H9 (cell line): ENCODE measurements at regions not wholly inside any gene's neighbourhood (a gene's known extent, or its start where the extent isn't known, plus 50 kb on each side); places are given as distances from the start of the nearest gene placed in this dataset.

Source experiments
- DNase-seq: peaks from one replicate; pipeline ENCODE4 v3.0.0-alpha.2; 2017
- H2AFZ ChIP-seq: one replicate; pipeline ENCODE4 v1.6.1; 2013; ENCODE audit warnings: mild to moderate bottlenecking, low read length, control low read depth, moderate library complexity
- H2AK5ac ChIP-seq: 2 replicates; pipeline ENCODE4 v1.6.1; 2013; ENCODE audit warnings: low read length, control low read depth, mixed read lengths; ENCODE audit not compliant: insufficient read length
- H2BK120ac ChIP-seq: one replicate; pipeline ENCODE4 v1.6.1; 2013; ENCODE audit warnings: low read depth, mild to moderate bottlenecking, low read length, control low read depth, inconsistent platforms; ENCODE audit not compliant: poor library complexity, severe bottlenecking
- H2BK12ac ChIP-seq: 2 replicates; pipeline ENCODE4 v1.6.1; 2013; ENCODE audit warnings: low read length, control low read depth, mixed read lengths, low read depth; ENCODE audit not compliant: insufficient read length
- H2BK15ac ChIP-seq: 2 replicates; pipeline ENCODE4 v1.6.1; 2013; ENCODE audit warnings: low read depth, low read length, control low read depth
- H2BK20ac ChIP-seq: one replicate; pipeline ENCODE4 v1.6.1; 2013; ENCODE audit warnings: low read depth, mild to moderate bottlenecking, low read length, control low read depth, inconsistent platforms; ENCODE audit not compliant: poor library complexity, severe bottlenecking
- H2BK5ac ChIP-seq: 2 replicates; pipeline ENCODE4 v1.6.1; 2013; ENCODE audit warnings: low read length, control low read depth, mixed read lengths; ENCODE audit not compliant: insufficient read length
- H3K14ac ChIP-seq: 2 replicates; pipeline ENCODE4 v1.6.1; 2013; ENCODE audit warnings: low read length, control low read depth; ENCODE audit not compliant: insufficient read depth
- H3K18ac ChIP-seq: 2 replicates; pipeline ENCODE4 v1.6.1; 2013; ENCODE audit warnings: low read depth, mild to moderate bottlenecking, mixed read lengths, low read length, control low read depth; ENCODE audit not compliant: insufficient read length
- H3K23ac ChIP-seq: 2 replicates; pipeline ENCODE4 v1.6.1; 2013; ENCODE audit warnings: low read length, control low read depth, mixed read lengths, low read depth; ENCODE audit not compliant: insufficient read length
- H3K23me2 ChIP-seq: 2 replicates; pipeline ENCODE4 v1.6.1; 2013; ENCODE audit warnings: low read depth, mild to moderate bottlenecking, mixed read lengths, low read length, control low read depth; ENCODE audit not compliant: insufficient read length, poor library complexity, severe bottlenecking
- H3K27ac ChIP-seq: 2 replicates; pipeline ENCODE4 v1.5.1; 2013; ENCODE audit warnings: low read length, control low read depth, mixed read lengths, low read depth; ENCODE audit not compliant: insufficient read length
- H3K27me3 ChIP-seq: 2 replicates; pipeline ENCODE4 v1.6.1; 2013; ENCODE audit warnings: low read length, control low read depth, inconsistent platforms; ENCODE audit not compliant: insufficient read depth
- H3K4ac ChIP-seq: 2 replicates; pipeline ENCODE4 v1.6.1; 2013; ENCODE audit warnings: low read depth, mild to moderate bottlenecking, control low read depth, inconsistent platforms, low read length, moderate library complexity
- H3K4me1 ChIP-seq: 2 replicates; pipeline ENCODE4 v1.6.1; 2013; ENCODE audit warnings: low read length, control low read depth, inconsistent platforms; ENCODE audit not compliant: insufficient read depth
- H3K4me2 ChIP-seq: 2 replicates; pipeline ENCODE4 v1.6.1; 2013; ENCODE audit warnings: low read length, control low read depth, mixed read lengths; ENCODE audit not compliant: insufficient read length, insufficient read depth
- H3K56ac ChIP-seq: 2 replicates; pipeline ENCODE4 v1.6.1; 2013; ENCODE audit warnings: low read depth, mild to moderate bottlenecking, mixed read lengths, low read length, control low read depth; ENCODE audit not compliant: insufficient read length
- H3K79me1 ChIP-seq: 2 replicates; pipeline ENCODE4 v1.6.1; 2013; ENCODE audit warnings: low read depth, mild to moderate bottlenecking, moderate library complexity, low read length, control low read depth, inconsistent platforms; ENCODE audit not compliant: insufficient read depth, poor library complexity, severe bottlenecking
- H3K79me2 ChIP-seq: 2 replicates; pipeline ENCODE4 v1.6.1; 2013; ENCODE audit warnings: low read length, control low read depth, inconsistent platforms; ENCODE audit not compliant: insufficient read depth
- H3K9ac ChIP-seq: 2 replicates; pipeline ENCODE4 v1.6.1; 2013; ENCODE audit warnings: low read length, control low read depth, mixed read lengths; ENCODE audit not compliant: insufficient read length; ENCODE audit errors: extremely low read depth
- H3K9me3 ChIP-seq: one replicate; pipeline ENCODE4 v1.6.1; 2013; ENCODE audit warnings: low read depth, low read length, inconsistent platforms; ENCODE audit not compliant: control insufficient read depth
- H3T11ph ChIP-seq: one replicate; pipeline ENCODE4 v1.6.1; 2013; ENCODE audit warnings: mild to moderate bottlenecking, low read length, control low read depth, inconsistent platforms
- H4K20me1 ChIP-seq: one replicate; pipeline ENCODE4 v1.6.1; 2013; ENCODE audit not compliant: control insufficient read depth, insufficient read length, insufficient read depth
- H4K5ac ChIP-seq: 2 replicates; pipeline ENCODE4 v1.6.1; 2013; ENCODE audit warnings: low read depth, mild to moderate bottlenecking, mixed read lengths, low read length, control low read depth; ENCODE audit not compliant: insufficient read length
- H4K8ac ChIP-seq: replicated peaks from 2 replicates; pipeline ENCODE4 v1.6.1; 2013; ENCODE audit warnings: low read length, control low read depth, mixed read lengths, low read depth; ENCODE audit not compliant: insufficient read length
- H4K91ac ChIP-seq: 2 replicates; pipeline ENCODE4 v1.6.1; 2013; ENCODE audit warnings: low read depth, mild to moderate bottlenecking, moderate library complexity, mixed read lengths, low read length, control low read depth; ENCODE audit not compliant: insufficient read length
- H3K27ac Mint-ChIP-seq, 3 experiments: 2 replicates in 2 of 3; 3 replicates in 1 of 3; pipeline ENCODE4 v1.8.0; 2020 to 2021; ENCODE audit warnings: mixed read lengths in 3 of 3, mild to moderate bottlenecking in 1 of 3, moderate library complexity in 1 of 3
- H3K27me3 Mint-ChIP-seq: 2 replicates; pipeline ENCODE4 v1.8.0; 2021; ENCODE audit warnings: low read depth, mild to moderate bottlenecking, moderate library complexity, mixed read lengths
- H3K36me3 Mint-ChIP-seq, 3 experiments: 2 replicates in 2 of 3; 3 replicates in 1 of 3; pipeline ENCODE4 v1.8.0; 2020 to 2021; ENCODE audit warnings: low read depth in 3 of 3, mixed read lengths in 3 of 3; ENCODE audit not compliant: insufficient read depth in 1 of 3
- H3K4me1 Mint-ChIP-seq, 2 experiments: 2 replicates each; pipeline ENCODE4 v1.8.0; 2020; ENCODE audit warnings: mixed read lengths in 2 of 2
- H3K4me3 Mint-ChIP-seq, 2 experiments: 2 replicates in 1 of 2; 3 replicates in 1 of 2; pipeline ENCODE4 v1.8.0; 2020 to 2021; ENCODE audit warnings: mild to moderate bottlenecking in 2 of 2, mixed read lengths in 2 of 2, moderate library complexity in 1 of 2
- H3K9me3 Mint-ChIP-seq, 2 experiments: 2 replicates in 1 of 2; 3 replicates in 1 of 2; pipeline ENCODE4 v1.8.0; 2020; ENCODE audit warnings: mild to moderate bottlenecking in 2 of 2, mixed read lengths in 2 of 2, moderate library complexity in 1 of 2
- CTCF ChIP-seq: fragments of 200-600 bp; sonication (generic); conservative IDR thresholded peaks from 3 replicates; pipeline ENCODE4 v1.8.0; 2021; ENCODE audit warnings: antibody characterized with exemption, mild to moderate bottlenecking
- WGBS: extraction: QIAGEN DNeasy Blood & Tissue Kit; methylation state at CpG from one replicate; pipeline ENCODE4 v1.1.7; 2013; ENCODE audit warnings: missing lambda C conversion rate, low lambda C conversion rate, mixed read lengths; ENCODE audit not compliant: insufficient read length; ENCODE audit errors: extremely low coverage; 5-methylcytosine and 5-hydroxymethylcytosine counted together

GRCh38 chr6:77011929-77012545 lies 451.3 kb downstream of the HTR1B start:
- no peak overlapping the region for H4K91ac ChIP-seq
- no peak overlapping the region for H3K9ac ChIP-seq
- H2AFZ ChIP-seq, result no peak overlapping the region
- H3K27ac Mint-ChIP-seq, result no peak overlapping the region
- no peaks in the 10 kb centered on the region for H3K79me2 ChIP-seq
- no peaks in the 10 kb centered on the region for H3K4me1 Mint-ChIP-seq
- H2BK120ac ChIP-seq, result no peak overlapping the region
- no peak overlapping the region for H3T11ph ChIP-seq
- no peaks in the 10 kb centered on the region for H3K79me1 ChIP-seq
- H3K4me1 ChIP-seq, result no peaks in the 10 kb centered on the region
- H3K27me3 Mint-ChIP-seq, result no peaks in the 10 kb centered on the region; the same call in 1 of the 2 replicates
- H3K27me3 ChIP-seq, result no peaks in the 10 kb centered on the region
- no peak for DNase-seq
- no peak overlapping the region for H2BK5ac ChIP-seq
- H3K4me3 Mint-ChIP-seq, result no peak overlapping the region
- H4K8ac ChIP-seq, result no peak overlapping the region
- H2BK20ac ChIP-seq, result no peak overlapping the region
- H3K9me3 Mint-ChIP-seq, result peaks cover 4 to 8% of the 10 kb centered on the region in 2 experiments; a peak in 3 of 5 replicates
- no peak overlapping the region for H3K56ac ChIP-seq
- no peak overlapping the region for H2AK5ac ChIP-seq
- no peaks in the 10 kb centered on the region for H3K23me2 ChIP-seq
- no peak overlapping the region for H3K27ac ChIP-seq
- H4K20me1 ChIP-seq, result no peaks in the 10 kb centered on the region
- no peak overlapping the region for H3K4me2 ChIP-seq
- peaks cover 0 to 8% (median 0%) of the 10 kb centered on the region in 3 experiments; a peak in 2 of 7 replicates for H3K36me3 Mint-ChIP-seq
- H4K5ac ChIP-seq, result no peak overlapping the region
- no peak overlapping the region for H2BK15ac ChIP-seq
- no CpG with 5 or more reads among the region's 10 CpGs for WGBS
- no peak overlapping the region for H2BK12ac ChIP-seq
- no peak for TF ChIP-seq CTCF
- no peak overlapping the region for H3K18ac ChIP-seq
- H3K23ac ChIP-seq, result no peak overlapping the region
- H3K4ac ChIP-seq, result no peak overlapping the region
- peaks cover 7% of the 10 kb centered on the region for H3K9me3 ChIP-seq
- H3K14ac ChIP-seq, result no peak overlapping the region; the same call in 1 of the 2 replicates
